ENCODE measurements at regions not wholly inside any gene's neighbourhood (a gene's known extent, or its start where the extent isn't known, plus 50 kb on each side); places are given as distances from the start of the nearest gene placed in this dataset.

- DNase-seq (no peak), ATAC-seq (replicated peaks in 1 of 2) (no peak)
- peaks cover 62% of the 10 kb centered on the region for H3K27me3 Mint-ChIP-seq (ENCODE audit: low read depth)
- no peaks in the 10 kb centered on the region for H3K36me3 Mint-ChIP-seq (ENCODE audit: insufficient read depth in 2 of 2)
- H3K4me3 Mint-ChIP-seq: no peak overlapping the region
- H3K27ac Mint-ChIP-seq: no peak overlapping the region
- no peaks in the 10 kb centered on the region for H3K9me3 Mint-ChIP-seq
- H3K4me1 Mint-ChIP-seq (ENCODE audit: low read depth): no peaks in the 10 kb centered on the region
Observed at GRCh38 chr1:29478151-29478791, 241.9 kb downstream of the PTPRU start.

- Mint-ChIP-seq H3K4me3 (no peak overlapping the region), H3K4me1 (ENCODE audit: low read depth) (no peaks in the 10 kb centered on the region), H3K27me3 (ENCODE audit: low read depth) (peaks cover 59% of the 10 kb centered on the region), H3K27ac (no peak overlapping the region), H3K9me3 (no peaks in the 10 kb centered on the region), H3K36me3 (ENCODE audit: insufficient read depth in 2 of 2) (no peaks in the 10 kb centered on the region)
- DNase-seq (no peak), ATAC-seq (replicated peaks in 1 of 2) (no peak)
Observed at GRCh38 chr1:29475326-29475725, 239.0 kb downstream of the PTPRU start.

GRCh38 chr1:29474274-29475244, 238.2 kb downstream of the PTPRU start:
- H3K4me3 Mint-ChIP-seq: no peak overlapping the region
- H3K27me3 Mint-ChIP-seq (ENCODE audit: low read depth): peaks cover 57% of the 10 kb centered on the region
- DNase-seq (no peak), ATAC-seq (replicated peaks in 1 of 2) (no peak)
- no peaks in the 10 kb centered on the region for H3K9me3 Mint-ChIP-seq
- no peak overlapping the region for H3K27ac Mint-ChIP-seq
- H3K4me1 Mint-ChIP-seq (ENCODE audit: low read depth): no peaks in the 10 kb centered on the region
- no peaks in the 10 kb centered on the region for H3K36me3 Mint-ChIP-seq (ENCODE audit: insufficient read depth in 2 of 2)

GRCh38 chr1:29473161-29473855, 237.0 kb downstream of the PTPRU start:
- H3K4me1 Mint-ChIP-seq (ENCODE audit: low read depth): no peaks in the 10 kb centered on the region
- H3K27ac Mint-ChIP-seq: no peak overlapping the region
- H3K27me3 Mint-ChIP-seq (ENCODE audit: low read depth): peaks cover 46% of the 10 kb centered on the region
- no peak for ATAC-seq (replicated peaks in 1 of 2)
- no peak for DNase-seq
- no peak overlapping the region for H3K4me3 Mint-ChIP-seq
- H3K9me3 Mint-ChIP-seq: no peaks in the 10 kb centered on the region
- peaks cover 0 to 2% of the 10 kb centered on the region in 2 donors for H3K36me3 Mint-ChIP-seq (ENCODE audit: insufficient read depth in 2 of 2)

GRCh38 chr1:29471487-29472313, 235.4 kb downstream of the PTPRU start:
- Mint-ChIP-seq H3K9me3 (no peaks in the 10 kb centered on the region), H3K27me3 (ENCODE audit: low read depth) (peaks cover 31% of the 10 kb centered on the region), H3K27ac (no peak overlapping the region), H3K36me3 (ENCODE audit: insufficient read depth in 2 of 2) (peaks cover 0 to 2% of the 10 kb centered on the region in 2 donors), H3K4me3 (no peak overlapping the region), H3K4me1 (ENCODE audit: low read depth) (no peaks in the 10 kb centered on the region)
- no peak for DNase-seq
- no peak for ATAC-seq (replicated peaks in 1 of 2)

GRCh38 chr1:29470788-29471119, 234.4 kb downstream of the PTPRU start:
- ATAC-seq (replicated peaks in 1 of 2) (no peak), DNase-seq (no peak)
- Mint-ChIP-seq H3K27ac (no peak overlapping the region), H3K36me3 (ENCODE audit: insufficient read depth in 2 of 2) (peaks cover 0 to 2% of the 10 kb centered on the region in 2 donors), H3K27me3 (ENCODE audit: low read depth) (peaks cover 22% of the 10 kb centered on the region), H3K4me1 (ENCODE audit: low read depth) (no peaks in the 10 kb centered on the region), H3K4me3 (no peak overlapping the region), H3K9me3 (no peaks in the 10 kb centered on the region)

GRCh38 chr1:29470087-29470787, 233.9 kb downstream of the PTPRU start:
- peaks cover 21% of the 10 kb centered on the region for H3K27me3 Mint-ChIP-seq (ENCODE audit: low read depth)
- H3K27ac Mint-ChIP-seq: no peak overlapping the region
- no peak for ATAC-seq (replicated peaks in 1 of 2)
- H3K4me3 Mint-ChIP-seq: no peak overlapping the region
- H3K9me3 Mint-ChIP-seq: no peaks in the 10 kb centered on the region
- peaks cover 0 to 2% of the 10 kb centered on the region in 2 donors for H3K36me3 Mint-ChIP-seq (ENCODE audit: insufficient read depth in 2 of 2)
- DNase-seq: no peak
- no peaks in the 10 kb centered on the region for H3K4me1 Mint-ChIP-seq (ENCODE audit: low read depth)

- H3K9me3 Mint-ChIP-seq: peaks cover 0 to 3% of the 10 kb centered on the region in 2 donors
- peaks cover 13% of the 10 kb centered on the region for H3K27me3 Mint-ChIP-seq (ENCODE audit: low read depth)
- DNase-seq (no peak), ATAC-seq (replicated peaks in 1 of 2) (no peak)
- H3K36me3 Mint-ChIP-seq (ENCODE audit: insufficient read depth in 2 of 2): peaks cover 0 to 2% of the 10 kb centered on the region in 2 donors
- no peak overlapping the region for H3K27ac Mint-ChIP-seq
- H3K4me3 Mint-ChIP-seq: no peak overlapping the region
- H3K4me1 Mint-ChIP-seq (ENCODE audit: low read depth): no peaks in the 10 kb centered on the region
Observed at GRCh38 chr1:29469457-29469856, 233.1 kb downstream of the PTPRU start.

GRCh38 chr1:29467989-29468900, 231.9 kb downstream of the PTPRU start:
- peaks cover 0 to 2% of the 10 kb centered on the region in 2 donors for H3K36me3 Mint-ChIP-seq (ENCODE audit: insufficient read depth in 2 of 2)
- H3K9me3 Mint-ChIP-seq: peaks cover 0 to 3% of the 10 kb centered on the region in 2 donors
- peaks cover 3% of the 10 kb centered on the region for H3K27me3 Mint-ChIP-seq (ENCODE audit: low read depth)
- no peak for DNase-seq
- no peak overlapping the region for H3K4me3 Mint-ChIP-seq
- no peak for ATAC-seq (replicated peaks in 1 of 2)
- H3K27ac Mint-ChIP-seq: no peak overlapping the region
- no peaks in the 10 kb centered on the region for H3K4me1 Mint-ChIP-seq (ENCODE audit: low read depth)

- no peak for ATAC-seq (replicated peaks in 1 of 2)
- no peak for DNase-seq
- Mint-ChIP-seq H3K4me1 (ENCODE audit: low read depth) (no peaks in the 10 kb centered on the region), H3K27ac (no peak overlapping the region), H3K36me3 (ENCODE audit: insufficient read depth in 2 of 2) (peaks cover 0 to 2% of the 10 kb centered on the region in 2 donors), H3K9me3 (peaks cover 0 to 3% of the 10 kb centered on the region in 2 donors), H3K27me3 (ENCODE audit: low read depth) (no peaks in the 10 kb centered on the region), H3K4me3 (no peak overlapping the region)
Observed at GRCh38 chr1:29466258-29466657, 229.9 kb downstream of the PTPRU start.

- ATAC-seq (replicated peaks in 1 of 2): no peak
- no peak overlapping the region for H3K27ac Mint-ChIP-seq
- H3K4me1 Mint-ChIP-seq (ENCODE audit: low read depth): no peaks in the 10 kb centered on the region
- H3K27me3 Mint-ChIP-seq (ENCODE audit: low read depth): no peaks in the 10 kb centered on the region
- H3K4me3 Mint-ChIP-seq: no peak overlapping the region
- H3K36me3 Mint-ChIP-seq (ENCODE audit: insufficient read depth in 2 of 2): peaks cover 0 to 2% of the 10 kb centered on the region in 2 donors
- H3K9me3 Mint-ChIP-seq: peaks cover 0 to 3% of the 10 kb centered on the region in 2 donors
- DNase-seq: no peak
Observed at GRCh38 chr1:29465755-29466154, 229.4 kb downstream of the PTPRU start.

All from activated T-cell treated with anti-CD3 and anti-CD28 coated beads, Interleukin-2, amount 50 U/mL, for 72 hours (primary cell).